ENCODE measurements at regions not wholly inside any gene's neighbourhood (a gene's known extent, or its start where the extent isn't known, plus 50 kb on each side); places are given as distances from the start of the nearest gene placed in this dataset.

- TF ChIP-seq CTCF (conservative IDR thresholded peaks at IDR 0.05; ENCODE audit: low read length) (no peak), EZH2phosphoT487 (IDR thresholded peaks at IDR 0.05; ENCODE audit: borderline replicate concordance) (no peak)
These were observed 555.4 kb upstream of the SGO1 start for GRCh38 chr3:20741381-20741780.

All from Loucy (cell line).